Left ventricle myocardium inferior (tissue), 1 donor: ENCODE measurements at regions not wholly inside any gene's neighbourhood (a gene's known extent, or its start where the extent isn't known, plus 50 kb on each side); places are given as distances from the start of the nearest gene placed in this dataset.

ENCODE experiments used
- DNase-seq: peaks from one replicate; pipeline ENCODE4 v3.0.0-alpha.2; 2020
- H3K27ac ChIP-seq: fragments of 200-600 bp; replicated peaks from 2 replicates; pipeline ENCODE4 v1.8.0; 2021
- H3K27me3 ChIP-seq: fragments of 200-600 bp; 2 replicates; pipeline ENCODE4 v1.8.0; 2021; ENCODE audit warnings: low read depth
- H3K36me3 ChIP-seq: fragments of 200-600 bp; 2 replicates; pipeline ENCODE4 v1.8.0; 2021
- H3K4me1 ChIP-seq: fragments of 200-600 bp; 2 replicates; pipeline ENCODE4 v1.8.0; 2021
- H3K4me3 ChIP-seq: fragments of 200-600 bp; 2 replicates; pipeline ENCODE4 v1.8.0; 2021; ENCODE audit warnings: mild to moderate bottlenecking, moderate library complexity
- H3K9me3 ChIP-seq: fragments of 200-600 bp; replicated peaks from 2 replicates; pipeline ENCODE4 v1.8.0; 2021
- CTCF ChIP-seq: fragments of 200-600 bp; IDR thresholded peaks from 2 replicates; pipeline ENCODE4 v1.8.0; 2021; ENCODE audit warnings: antibody characterized with exemption, mild to moderate bottlenecking, borderline replicate concordance
- intact Hi-C: fragments of 100-400 bp; cut with micrococcal nuclease; formaldehyde crosslinking; loops from one replicate; pipeline ENCODE4 v1.11.0; 2022
- donor health status: DM: no; HTN: yes; CAD: no; lungs with severe emphysema.

DNA sequence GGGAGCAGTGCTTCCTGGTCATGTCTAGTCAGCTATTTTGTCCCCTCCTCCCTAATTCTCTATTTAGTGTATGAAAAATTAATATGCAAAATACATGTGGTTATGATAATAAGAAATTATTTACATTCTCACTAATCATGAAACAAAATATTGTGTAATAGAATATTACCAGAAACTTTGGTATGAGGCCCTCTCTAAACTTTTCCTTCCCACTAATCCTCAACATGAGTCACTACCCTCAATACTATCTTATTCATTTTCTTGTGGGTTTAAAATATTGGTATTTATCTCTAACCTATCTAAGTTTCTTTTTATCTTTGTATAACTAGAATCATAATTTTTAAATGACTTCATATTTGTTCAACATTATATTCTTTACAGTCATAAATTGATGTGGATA, 545.9 kb upstream of the PTPRD start:
- Histone ChIP-seq H3K9me3 (peaks cover 31% of the 10 kb centered on the region), H3K36me3 (no peaks in the 10 kb centered on the region), H3K4me1 (no peaks in the 10 kb centered on the region), H3K27me3 (no peaks in the 10 kb centered on the region), H3K27ac (no peak overlapping the region), H3K4me3 (no peak overlapping the region)
- intact Hi-C loops: no loop called here
- no peak for DNase-seq
- no peak for TF ChIP-seq CTCF

- Histone ChIP-seq H3K27ac (no peak overlapping the region), H3K36me3 (no peaks in the 10 kb centered on the region), H3K27me3 (no peaks in the 10 kb centered on the region), H3K4me1 (no peaks in the 10 kb centered on the region), H3K4me3 (no peak overlapping the region), H3K9me3 (peaks cover 31% of the 10 kb centered on the region)
- intact Hi-C loops: no loop called here
- no peak for DNase-seq
- no peak for TF ChIP-seq CTCF
These were observed 546.6 kb upstream of the PTPRD start for GRCh38 chr9:11159318-11159862.

DNA sequence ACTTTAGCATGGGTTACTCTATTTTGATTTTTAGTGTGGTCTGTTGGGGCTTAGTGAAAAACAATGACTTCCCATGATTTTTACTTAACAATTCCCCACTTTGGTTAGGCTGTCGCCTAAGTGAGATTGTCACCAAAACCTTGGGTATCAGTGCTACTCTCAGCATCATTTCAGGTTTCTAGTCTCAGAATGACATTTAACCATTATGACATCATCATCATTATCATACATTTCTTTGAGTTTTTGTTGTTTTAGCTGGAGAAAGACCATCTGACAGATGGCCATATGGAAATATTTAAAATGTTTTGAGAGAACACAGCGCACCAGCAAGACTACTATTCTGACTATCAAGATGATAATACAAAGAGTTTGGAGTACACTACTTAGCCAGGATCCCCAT, 551.0 kb upstream of the PTPRD start:
- Histone ChIP-seq H3K27ac (no peak overlapping the region), H3K4me3 (no peak overlapping the region), H3K36me3 (no peaks in the 10 kb centered on the region), H3K27me3 (no peaks in the 10 kb centered on the region), H3K4me1 (no peaks in the 10 kb centered on the region), H3K9me3 (peaks cover 31% of the 10 kb centered on the region)
- TF ChIP-seq CTCF: no peak
- DNase-seq: no peak
- intact Hi-C loops: no loop called here

DNA sequence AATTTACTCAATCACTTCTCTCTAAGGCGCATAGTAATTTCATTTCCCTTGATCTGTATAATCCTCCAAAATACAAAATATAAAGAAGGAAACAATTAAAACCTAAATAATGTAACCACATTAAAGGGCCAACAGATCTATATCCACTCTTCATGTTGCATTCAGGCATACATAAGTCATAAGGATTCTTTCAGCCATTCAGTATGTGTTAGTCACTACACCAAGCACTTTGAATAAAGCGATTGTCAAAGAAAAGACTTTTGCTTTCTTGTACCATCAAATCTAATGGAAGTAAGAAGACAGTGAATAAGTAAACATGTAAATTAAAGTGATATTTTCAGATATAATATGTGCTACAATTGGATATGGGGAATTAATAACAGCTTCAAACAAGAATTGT, 569.2 kb upstream of the PTPRD start:
- Histone ChIP-seq H3K9me3 (peaks cover 11% of the 10 kb centered on the region), H3K27ac (no peak overlapping the region), H3K4me1 (no peaks in the 10 kb centered on the region), H3K4me3 (no peak overlapping the region), H3K27me3 (no peaks in the 10 kb centered on the region), H3K36me3 (no peaks in the 10 kb centered on the region)
- intact Hi-C loops: no loop called here
- DNase-seq: no peak
- TF ChIP-seq CTCF: no peak

DNA sequence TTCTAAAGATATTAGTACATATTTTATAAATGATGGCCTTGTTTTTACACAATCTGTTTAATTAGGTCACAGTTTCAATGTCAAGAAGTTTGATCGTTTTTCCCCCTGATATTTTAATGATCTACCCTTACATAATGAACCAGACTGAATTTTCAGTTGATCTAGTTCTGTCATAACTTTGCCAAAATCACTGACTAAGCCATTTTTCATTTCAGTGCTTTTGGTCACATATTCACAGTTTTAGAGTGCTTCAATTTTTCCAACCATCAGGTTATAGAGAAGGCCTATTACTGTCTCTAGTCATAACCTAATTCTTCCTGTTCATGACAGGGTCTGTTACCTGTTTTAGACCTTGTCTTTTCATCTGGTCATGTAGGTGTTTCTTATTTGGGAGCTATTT, 577.9 kb upstream of the PTPRD start:
- Histone ChIP-seq H3K27me3 (no peaks in the 10 kb centered on the region), H3K9me3 (peaks cover 18% of the 10 kb centered on the region), H3K36me3 (no peaks in the 10 kb centered on the region), H3K4me3 (no peak overlapping the region), H3K27ac (no peak overlapping the region), H3K4me1 (no peaks in the 10 kb centered on the region)
- DNase-seq: no peak
- no peak for TF ChIP-seq CTCF
- intact Hi-C loops: no loop called here

DNA sequence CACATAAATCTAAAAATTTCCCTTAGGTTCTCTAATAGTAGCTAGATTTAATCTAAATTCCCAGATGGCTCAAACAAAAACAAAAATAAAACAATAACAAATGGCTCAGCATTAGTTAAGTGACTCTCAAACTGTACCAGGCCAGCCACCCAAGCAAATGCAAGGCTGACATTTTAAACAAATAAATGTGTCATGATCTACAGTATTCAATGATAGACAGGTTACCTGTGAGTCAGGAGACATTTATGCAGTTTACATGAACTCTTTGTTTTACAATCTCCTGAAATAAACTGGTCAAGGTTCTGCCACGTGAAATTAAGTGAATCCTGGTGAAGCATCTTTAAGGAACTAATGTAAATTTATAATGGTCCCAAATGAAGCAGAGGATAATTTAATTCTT, 580.2 kb upstream of the PTPRD start:
- Histone ChIP-seq H3K27ac (no peak overlapping the region), H3K9me3 (peaks cover 18% of the 10 kb centered on the region), H3K27me3 (no peaks in the 10 kb centered on the region), H3K36me3 (no peaks in the 10 kb centered on the region), H3K4me3 (no peak overlapping the region), H3K4me1 (no peaks in the 10 kb centered on the region)
- intact Hi-C loops: no loop called here
- TF ChIP-seq CTCF: no peak
- no peak for DNase-seq
